Neural progenitor cell (in vitro differentiated cells): ENCODE measurements at regions not wholly inside any gene's neighbourhood (a gene's known extent, or its start where the extent isn't known, plus 50 kb on each side); places are given as distances from the start of the nearest gene placed in this dataset.

Experiments used
- CTCF ChIP-seq: fragments of 200-600 bp; sonication (generic); IDR thresholded peaks from 2 replicates; pipeline ENCODE4 v1.5.1; 2017; ENCODE audit warnings: antibody characterized with exemption, mild to moderate bottlenecking
- EZH2 ChIP-seq: fragments of 200-600 bp; sonication (generic); IDR thresholded peaks from 2 replicates; pipeline ENCODE4 v1.6.1; 2017; ENCODE audit warnings: antibody characterized with exemption, mild to moderate bottlenecking, moderate library complexity

- TF ChIP-seq EZH2 (no peak), CTCF (no peak)
Measured at GRCh38 chr4:127491571-127491970, 141.2 kb upstream of the INTU start.
